Left ventricle myocardium inferior (tissue), 1 donor: ENCODE measurements at regions not wholly inside any gene's neighbourhood (a gene's known extent, or its start where the extent isn't known, plus 50 kb on each side); places are given as distances from the start of the nearest gene placed in this dataset.

ENCODE experiments used
- DNase-seq: peaks from one replicate; pipeline ENCODE4 v3.0.0-alpha.2; 2020
- H3K27ac ChIP-seq: fragments of 200-600 bp; replicated peaks from 2 replicates; pipeline ENCODE4 v1.8.0; 2021
- H3K27me3 ChIP-seq: fragments of 200-600 bp; 2 replicates; pipeline ENCODE4 v1.8.0; 2021; ENCODE audit warnings: low read depth
- H3K36me3 ChIP-seq: fragments of 200-600 bp; 2 replicates; pipeline ENCODE4 v1.8.0; 2021
- H3K4me1 ChIP-seq: fragments of 200-600 bp; 2 replicates; pipeline ENCODE4 v1.8.0; 2021
- H3K4me3 ChIP-seq: fragments of 200-600 bp; 2 replicates; pipeline ENCODE4 v1.8.0; 2021; ENCODE audit warnings: mild to moderate bottlenecking, moderate library complexity
- H3K9me3 ChIP-seq: fragments of 200-600 bp; replicated peaks from 2 replicates; pipeline ENCODE4 v1.8.0; 2021
- intact Hi-C: fragments of 100-400 bp; cut with micrococcal nuclease; formaldehyde crosslinking; loops from one replicate; pipeline ENCODE4 v1.11.0; 2022
- TF ChIP-seq, protein P1 (sequence below): fragments of 200-600 bp; IDR thresholded peaks from 2 replicates; pipeline ENCODE4 v1.8.0; 2021; ENCODE audit warnings: antibody characterized with exemption, mild to moderate bottlenecking, borderline replicate concordance
- donor health status: DM: no; HTN: yes; CAD: no; lungs with severe emphysema.

- TF ChIP-seq, protein P1, sequence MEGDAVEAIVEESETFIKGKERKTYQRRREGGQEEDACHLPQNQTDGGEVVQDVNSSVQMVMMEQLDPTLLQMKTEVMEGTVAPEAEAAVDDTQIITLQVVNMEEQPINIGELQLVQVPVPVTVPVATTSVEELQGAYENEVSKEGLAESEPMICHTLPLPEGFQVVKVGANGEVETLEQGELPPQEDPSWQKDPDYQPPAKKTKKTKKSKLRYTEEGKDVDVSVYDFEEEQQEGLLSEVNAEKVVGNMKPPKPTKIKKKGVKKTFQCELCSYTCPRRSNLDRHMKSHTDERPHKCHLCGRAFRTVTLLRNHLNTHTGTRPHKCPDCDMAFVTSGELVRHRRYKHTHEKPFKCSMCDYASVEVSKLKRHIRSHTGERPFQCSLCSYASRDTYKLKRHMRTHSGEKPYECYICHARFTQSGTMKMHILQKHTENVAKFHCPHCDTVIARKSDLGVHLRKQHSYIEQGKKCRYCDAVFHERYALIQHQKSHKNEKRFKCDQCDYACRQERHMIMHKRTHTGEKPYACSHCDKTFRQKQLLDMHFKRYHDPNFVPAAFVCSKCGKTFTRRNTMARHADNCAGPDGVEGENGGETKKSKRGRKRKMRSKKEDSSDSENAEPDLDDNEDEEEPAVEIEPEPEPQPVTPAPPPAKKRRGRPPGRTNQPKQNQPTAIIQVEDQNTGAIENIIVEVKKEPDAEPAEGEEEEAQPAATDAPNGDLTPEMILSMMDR = no peak
- Histone ChIP-seq H3K4me3 (no peak overlapping the region), H3K27me3 (no peaks in the 10 kb centered on the region), H3K9me3 (no peaks in the 10 kb centered on the region), H3K27ac (no peak overlapping the region), H3K36me3 (no peaks in the 10 kb centered on the region), H3K4me1 (no peaks in the 10 kb centered on the region)
- DNase-seq = no peak
- intact Hi-C loops = no loop called here
Measured at GRCh38 chr11:106187860-106188456, 110.5 kb downstream of the AASDHPPT start.

- Histone ChIP-seq H3K27ac (no peak overlapping the region), H3K27me3 (no peaks in the 10 kb centered on the region), H3K4me3 (no peak overlapping the region), H3K4me1 (no peaks in the 10 kb centered on the region), H3K36me3 (no peaks in the 10 kb centered on the region), H3K9me3 (no peaks in the 10 kb centered on the region)
- intact Hi-C loops = no loop called here
- no peak for DNase-seq
- TF ChIP-seq, protein P1 = no peak
Measured at GRCh38 chr11:106193956-106194355, 116.5 kb downstream of the AASDHPPT start.

GRCh38 chr11:106197438-106197837 lies 120.0 kb downstream of the AASDHPPT start:
- Histone ChIP-seq H3K27ac (no peak overlapping the region), H3K27me3 (no peaks in the 10 kb centered on the region), H3K4me1 (no peaks in the 10 kb centered on the region), H3K9me3 (no peaks in the 10 kb centered on the region), H3K36me3 (no peaks in the 10 kb centered on the region), H3K4me3 (no peak overlapping the region)
- no peak for DNase-seq
- TF ChIP-seq, protein P1 = no peak
- intact Hi-C loops = no loop called here

DNA sequence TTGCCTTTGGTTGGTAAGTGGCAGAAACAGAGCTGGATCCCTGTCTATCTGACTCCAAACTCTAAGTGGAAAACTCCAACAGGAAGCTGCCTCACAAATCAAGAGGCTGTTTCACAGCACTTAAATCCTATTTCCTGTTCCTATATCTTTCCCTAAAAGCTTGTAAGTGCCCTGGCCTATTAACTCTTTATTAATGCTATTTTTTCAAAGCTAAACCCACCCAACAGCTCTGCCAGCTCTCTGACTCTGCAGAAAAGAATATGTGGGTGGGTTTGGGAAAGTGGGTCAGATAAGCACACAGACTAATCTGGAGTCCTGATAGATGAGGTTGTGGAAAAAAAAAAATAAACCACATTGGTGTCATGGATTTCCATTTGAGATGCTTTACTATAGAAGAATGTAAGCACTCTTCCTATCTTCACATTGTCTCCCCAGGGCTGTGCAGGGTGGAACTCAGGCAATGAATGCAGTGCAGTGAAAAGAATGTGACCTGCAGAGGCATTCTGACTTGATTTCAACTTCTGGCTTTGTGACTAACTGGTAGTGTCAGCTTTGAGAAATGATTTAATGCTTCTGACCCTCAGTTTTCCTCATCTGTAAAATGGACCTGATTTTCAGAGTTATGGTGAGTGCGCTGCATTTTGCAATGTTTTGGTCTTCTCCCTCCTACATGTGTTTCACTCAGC lies 125.6 kb downstream of the AASDHPPT start:
- no peak overlapping the region for H3K27ac ChIP-seq
- intact Hi-C loops = no loop called here
- no peaks in the 10 kb centered on the region for H3K36me3 ChIP-seq
- no peaks in the 10 kb centered on the region for H3K9me3 ChIP-seq
- H3K4me1 ChIP-seq = no peaks in the 10 kb centered on the region
- TF ChIP-seq, protein P1 = no peak
- no peak for DNase-seq
- no peak overlapping the region for H3K4me3 ChIP-seq
- no peaks in the 10 kb centered on the region for H3K27me3 ChIP-seq

- DNase-seq = no peak
- Histone ChIP-seq H3K4me1 (no peaks in the 10 kb centered on the region), H3K36me3 (no peaks in the 10 kb centered on the region), H3K27ac (no peak overlapping the region), H3K4me3 (no peak overlapping the region), H3K9me3 (no peaks in the 10 kb centered on the region), H3K27me3 (no peaks in the 10 kb centered on the region)
- TF ChIP-seq, protein P1 = no peak
- intact Hi-C loops = no loop called here
Measured at GRCh38 chr11:106208760-106209159, 131.3 kb downstream of the AASDHPPT start.
